ENCODE measurements at regions not wholly inside any gene's neighbourhood (a gene's known extent, or its start where the extent isn't known, plus 50 kb on each side); places are given as distances from the start of the nearest gene placed in this dataset.

GRCh38 chr2:41936771-41937463, 110.9 kb upstream of the PKDCC start:
- Mint-ChIP-seq H3K4me1 (ENCODE audit: low read depth, unreplicated experiment) (peaks cover 47% of the 10 kb centered on the region), H3K4me3 (ENCODE audit: unreplicated experiment) (no peak overlapping the region), H3K36me3 (ENCODE audit: insufficient read depth, unreplicated experiment) (peaks cover 4% of the 10 kb centered on the region), H3K27ac (ENCODE audit: unreplicated experiment) (peak overlapping the region; percentile 90), H3K9me3 (ENCODE audit: unreplicated experiment) (no peaks in the 10 kb centered on the region), H3K27me3 (ENCODE audit: insufficient read depth, unreplicated experiment) (no peaks in the 10 kb centered on the region)
- TF ChIP-seq CTCF (IDR thresholded peaks at IDR 0.05; ENCODE audit: insufficient read depth in 1 of 2, low read depth in 1 of 2, low read length in 1 of 2, severe bottlenecking in 1 of 2, unreplicated experiment in 1 of 2) = no peak
- BruUV-seq (replicated peaks) = no TSS peak
- intact Hi-C loops (cut with micrococcal nuclease; ENCODE audit: unreplicated experiment) = loop anchor here (1.0 to 5.0 kb wide), 2 partner anchors 15 to 145 kb away; no protein-coding TSS in a partner anchor
- Histone ChIP-seq H3K4me1 (peaks cover 69% of the 10 kb centered on the region), H3K9me3 (no peaks in the 10 kb centered on the region), H3K4me3 (ENCODE audit: low read depth, low read length) (no peak overlapping the region), H3K27me3 (replicated peaks; ENCODE audit: control insufficient read depth, insufficient read depth, low read length) (no peaks in the 10 kb centered on the region), H3K36me3 (ENCODE audit: control insufficient read depth, insufficient read depth, low read length) (no peaks in the 10 kb centered on the region)
- ChIA-PET CTCF (interaction anchor here (0.9 to 2.3 kb wide), 3 partner anchors 28 to 83 kb away, joined by 3 to 8 read pairs (median 5); no protein-coding TSS in a partner anchor), POLR2A (interaction anchor here (1.8 kb wide), 1 partner anchor 119 kb away, joined by 6 read pairs; no protein-coding TSS in a partner anchor)
- no peak for DNase-seq

- intact Hi-C loops (cut with micrococcal nuclease; ENCODE audit: unreplicated experiment) = loop anchor here (1.0 to 5.0 kb wide), 2 partner anchors 15 to 145 kb away; no protein-coding TSS in a partner anchor
- POLR2A ChIA-PET = interaction anchor here (0.6 to 1.8 kb wide), 5 partner anchors 11 to 126 kb away, joined by 3 to 6 read pairs (median 4); partner anchors contain the start of gene PKDCC
- H3K9me3 Mint-ChIP-seq (ENCODE audit: unreplicated experiment) = no peaks in the 10 kb centered on the region
- no peak for TF ChIP-seq CTCF (IDR thresholded peaks at IDR 0.05; ENCODE audit: insufficient read depth in 1 of 2, low read depth in 1 of 2, low read length in 1 of 2, severe bottlenecking in 1 of 2, unreplicated experiment in 1 of 2)
- H3K4me3 Mint-ChIP-seq (ENCODE audit: unreplicated experiment) = no peak overlapping the region
- no peaks in the 10 kb centered on the region for H3K27me3 Mint-ChIP-seq (ENCODE audit: insufficient read depth, unreplicated experiment)
- H3K36me3 ChIP-seq (ENCODE audit: control insufficient read depth, insufficient read depth, low read length) = no peaks in the 10 kb centered on the region
- peaks cover 4% of the 10 kb centered on the region for H3K36me3 Mint-ChIP-seq (ENCODE audit: insufficient read depth, unreplicated experiment)
- H3K9me3 ChIP-seq = no peaks in the 10 kb centered on the region
- no TSS peak for BruUV-seq (replicated peaks)
- H3K4me3 ChIP-seq (ENCODE audit: low read depth, low read length) = no peak overlapping the region
- no peak for DNase-seq
- peaks cover 47% of the 10 kb centered on the region for H3K4me1 Mint-ChIP-seq (ENCODE audit: low read depth, unreplicated experiment)
- H3K4me1 ChIP-seq = peaks cover 69% of the 10 kb centered on the region
- CTCF ChIA-PET = interaction anchor here (0.9 to 2.3 kb wide), 3 partner anchors 27 to 84 kb away, joined by 3 to 8 read pairs (median 5); no protein-coding TSS in a partner anchor
- no peaks in the 10 kb centered on the region for H3K27me3 ChIP-seq (replicated peaks; ENCODE audit: control insufficient read depth, insufficient read depth, low read length)
- H3K27ac Mint-ChIP-seq (ENCODE audit: unreplicated experiment) = peak overlapping the region; percentile 90
These were observed 110.3 kb upstream of the PKDCC start for GRCh38 chr2:41937464-41937906.

- no peaks in the 10 kb centered on the region for H3K27me3 ChIP-seq (replicated peaks; ENCODE audit: control insufficient read depth, insufficient read depth, low read length)
- ChIA-PET CTCF (interaction anchor here (0.5 to 2.3 kb wide), 4 partner anchors 26 to 529 kb away, joined by 3 to 8 read pairs (median 4); no protein-coding TSS in a partner anchor), POLR2A (interaction anchor here (0.6 to 1.8 kb wide), 6 partner anchors 10 to 125 kb away, joined by 3 to 12 read pairs (median 4); partner anchors contain the start of gene PKDCC)
- DNase-seq = peak; percentile 75 to 88
- H3K36me3 ChIP-seq (ENCODE audit: control insufficient read depth, insufficient read depth, low read length) = no peaks in the 10 kb centered on the region
- H3K4me3 ChIP-seq (ENCODE audit: low read depth, low read length) = no peak overlapping the region
- peaks cover 69% of the 10 kb centered on the region for H3K4me1 ChIP-seq
- peaks cover 47% of the 10 kb centered on the region for H3K4me1 Mint-ChIP-seq (ENCODE audit: low read depth, unreplicated experiment)
- no peaks in the 10 kb centered on the region for H3K9me3 Mint-ChIP-seq (ENCODE audit: unreplicated experiment)
- TSS peak; percentile 88 for BruUV-seq (replicated peaks)
- no peak for TF ChIP-seq CTCF (IDR thresholded peaks at IDR 0.05; ENCODE audit: insufficient read depth in 1 of 2, low read depth in 1 of 2, low read length in 1 of 2, severe bottlenecking in 1 of 2, unreplicated experiment in 1 of 2)
- peak overlapping the region; percentile 52 for H3K4me3 Mint-ChIP-seq (ENCODE audit: unreplicated experiment)
- peak overlapping the region; percentile 90 for H3K27ac Mint-ChIP-seq (ENCODE audit: unreplicated experiment)
- intact Hi-C loops (cut with micrococcal nuclease; ENCODE audit: unreplicated experiment) = loop anchor here (1.0 to 5.0 kb wide), 6 partner anchors 16 to 144 kb away; no protein-coding TSS in a partner anchor
- no peaks in the 10 kb centered on the region for H3K9me3 ChIP-seq
- H3K36me3 Mint-ChIP-seq (ENCODE audit: insufficient read depth, unreplicated experiment) = peaks cover 4% of the 10 kb centered on the region
- no peaks in the 10 kb centered on the region for H3K27me3 Mint-ChIP-seq (ENCODE audit: insufficient read depth, unreplicated experiment)
These were observed 109.7 kb upstream of the PKDCC start for GRCh38 chr2:41937921-41938708.
